Gastroesophageal sphincter (tissue), 3 donors: ENCODE measurements at regions not wholly inside any gene's neighbourhood (a gene's known extent, or its start where the extent isn't known, plus 50 kb on each side); places are given as distances from the start of the nearest gene placed in this dataset.

Source experiments
- POLR2A ChIP-seq, 2 donors: fragments of 450-650 bp; IDR thresholded peaks; one replicate each; pipeline ENCODE4 v1.6.1; 2017; ENCODE audit warnings: antibody characterized with exemption in 2 of 2, mild to moderate bottlenecking in 2 of 2, moderate library complexity in 1 of 2
- TF ChIP-seq, protein P1 (sequence below), 4 experiments: fragments of 200-600 bp in 2 of 4; fragments of 450-650 bp in 2 of 4; sonication (generic) in 1 of 4; IDR thresholded peaks; one replicate each; pipeline ENCODE4 v1.5.1; 2017 to 2019; ENCODE audit warnings: antibody characterized with exemption in 4 of 4, mild to moderate bottlenecking in 2 of 4, moderate library complexity in 2 of 4

GRCh38 chr7:142693911-142694310 lies 55.4 kb upstream of the PRSS1 start:
- no peak for TF ChIP-seq POLR2A (IDR thresholded peaks at IDR 0.05)
- TF ChIP-seq, protein P1, sequence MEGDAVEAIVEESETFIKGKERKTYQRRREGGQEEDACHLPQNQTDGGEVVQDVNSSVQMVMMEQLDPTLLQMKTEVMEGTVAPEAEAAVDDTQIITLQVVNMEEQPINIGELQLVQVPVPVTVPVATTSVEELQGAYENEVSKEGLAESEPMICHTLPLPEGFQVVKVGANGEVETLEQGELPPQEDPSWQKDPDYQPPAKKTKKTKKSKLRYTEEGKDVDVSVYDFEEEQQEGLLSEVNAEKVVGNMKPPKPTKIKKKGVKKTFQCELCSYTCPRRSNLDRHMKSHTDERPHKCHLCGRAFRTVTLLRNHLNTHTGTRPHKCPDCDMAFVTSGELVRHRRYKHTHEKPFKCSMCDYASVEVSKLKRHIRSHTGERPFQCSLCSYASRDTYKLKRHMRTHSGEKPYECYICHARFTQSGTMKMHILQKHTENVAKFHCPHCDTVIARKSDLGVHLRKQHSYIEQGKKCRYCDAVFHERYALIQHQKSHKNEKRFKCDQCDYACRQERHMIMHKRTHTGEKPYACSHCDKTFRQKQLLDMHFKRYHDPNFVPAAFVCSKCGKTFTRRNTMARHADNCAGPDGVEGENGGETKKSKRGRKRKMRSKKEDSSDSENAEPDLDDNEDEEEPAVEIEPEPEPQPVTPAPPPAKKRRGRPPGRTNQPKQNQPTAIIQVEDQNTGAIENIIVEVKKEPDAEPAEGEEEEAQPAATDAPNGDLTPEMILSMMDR (IDR thresholded peaks at IDR 0.05): no peak
